WERI-Rb-1 (cell line): ENCODE measurements at regions not wholly inside any gene's neighbourhood (a gene's known extent, or its start where the extent isn't known, plus 50 kb on each side); places are given as distances from the start of the nearest gene placed in this dataset.

Source experiments
- DNase-seq: peaks from one replicate; pipeline ENCODE4 v3.0.0-alpha.2; 2020
- H3K27ac ChIP-seq: fragments of 250-450 bp; sonication (Bioruptor Pico); 2 replicates; pipeline ENCODE4 v1.5.1; 2020; ENCODE audit warnings: mild to moderate bottlenecking, moderate library complexity
- H3K27me3 ChIP-seq: fragments of 250-450 bp; sonication (Bioruptor Pico); 2 replicates; pipeline ENCODE4 v1.5.1; 2021; ENCODE audit warnings: mild to moderate bottlenecking, low read depth, moderate library complexity; ENCODE audit not compliant: insufficient read depth, severe bottlenecking
- H3K36me3 ChIP-seq: fragments of 250-450 bp; sonication (Bioruptor Pico); 2 replicates; pipeline ENCODE4 v1.5.1; 2020; ENCODE audit warnings: mild to moderate bottlenecking, moderate library complexity
- H3K4me3 ChIP-seq: 2 replicates; pipeline ENCODE4 v1.5.1; 2011; ENCODE audit warnings: low read depth, mild to moderate bottlenecking, control low read depth, low read length
- H3K9me3 ChIP-seq: fragments of 250-450 bp; sonication (Bioruptor Pico); 2 replicates; pipeline ENCODE4 v1.5.1; 2021; ENCODE audit warnings: mild to moderate bottlenecking, moderate library complexity; ENCODE audit not compliant: severe bottlenecking
- TF ChIP-seq, protein P1 (sequence below): IDR thresholded peaks from 2 replicates; pipeline ENCODE4 v1.5.1; 2011; ENCODE audit warnings: low read depth, mild to moderate bottlenecking, control low read depth, inconsistent platforms, low read length

DNA sequence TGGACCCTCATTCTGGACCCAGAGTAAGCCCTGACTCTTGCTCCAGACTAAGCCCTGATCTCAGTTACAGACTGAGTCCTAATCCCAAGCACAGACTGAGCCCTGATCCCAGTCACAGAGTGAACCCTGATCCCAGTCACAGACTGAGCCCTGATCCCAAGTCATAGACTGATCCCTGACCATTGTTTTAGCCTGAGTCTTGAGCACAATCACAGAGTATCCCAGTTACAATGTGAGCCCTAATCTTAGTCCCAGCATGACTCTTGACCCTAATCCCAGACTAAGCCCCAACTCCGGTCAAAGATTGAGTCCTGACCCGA, 240.6 kb downstream of the RBM19 start:
- TF ChIP-seq, protein P1, sequence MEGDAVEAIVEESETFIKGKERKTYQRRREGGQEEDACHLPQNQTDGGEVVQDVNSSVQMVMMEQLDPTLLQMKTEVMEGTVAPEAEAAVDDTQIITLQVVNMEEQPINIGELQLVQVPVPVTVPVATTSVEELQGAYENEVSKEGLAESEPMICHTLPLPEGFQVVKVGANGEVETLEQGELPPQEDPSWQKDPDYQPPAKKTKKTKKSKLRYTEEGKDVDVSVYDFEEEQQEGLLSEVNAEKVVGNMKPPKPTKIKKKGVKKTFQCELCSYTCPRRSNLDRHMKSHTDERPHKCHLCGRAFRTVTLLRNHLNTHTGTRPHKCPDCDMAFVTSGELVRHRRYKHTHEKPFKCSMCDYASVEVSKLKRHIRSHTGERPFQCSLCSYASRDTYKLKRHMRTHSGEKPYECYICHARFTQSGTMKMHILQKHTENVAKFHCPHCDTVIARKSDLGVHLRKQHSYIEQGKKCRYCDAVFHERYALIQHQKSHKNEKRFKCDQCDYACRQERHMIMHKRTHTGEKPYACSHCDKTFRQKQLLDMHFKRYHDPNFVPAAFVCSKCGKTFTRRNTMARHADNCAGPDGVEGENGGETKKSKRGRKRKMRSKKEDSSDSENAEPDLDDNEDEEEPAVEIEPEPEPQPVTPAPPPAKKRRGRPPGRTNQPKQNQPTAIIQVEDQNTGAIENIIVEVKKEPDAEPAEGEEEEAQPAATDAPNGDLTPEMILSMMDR: no peak
- DNase-seq: peak; percentile 38
- Histone ChIP-seq H3K27ac (peak overlapping the region; percentile 88), H3K36me3 (no peaks in the 10 kb centered on the region), H3K4me3 (no peak overlapping the region), H3K9me3 (peaks cover 11% of the 10 kb centered on the region), H3K27me3 (no peaks in the 10 kb centered on the region)

DNA sequence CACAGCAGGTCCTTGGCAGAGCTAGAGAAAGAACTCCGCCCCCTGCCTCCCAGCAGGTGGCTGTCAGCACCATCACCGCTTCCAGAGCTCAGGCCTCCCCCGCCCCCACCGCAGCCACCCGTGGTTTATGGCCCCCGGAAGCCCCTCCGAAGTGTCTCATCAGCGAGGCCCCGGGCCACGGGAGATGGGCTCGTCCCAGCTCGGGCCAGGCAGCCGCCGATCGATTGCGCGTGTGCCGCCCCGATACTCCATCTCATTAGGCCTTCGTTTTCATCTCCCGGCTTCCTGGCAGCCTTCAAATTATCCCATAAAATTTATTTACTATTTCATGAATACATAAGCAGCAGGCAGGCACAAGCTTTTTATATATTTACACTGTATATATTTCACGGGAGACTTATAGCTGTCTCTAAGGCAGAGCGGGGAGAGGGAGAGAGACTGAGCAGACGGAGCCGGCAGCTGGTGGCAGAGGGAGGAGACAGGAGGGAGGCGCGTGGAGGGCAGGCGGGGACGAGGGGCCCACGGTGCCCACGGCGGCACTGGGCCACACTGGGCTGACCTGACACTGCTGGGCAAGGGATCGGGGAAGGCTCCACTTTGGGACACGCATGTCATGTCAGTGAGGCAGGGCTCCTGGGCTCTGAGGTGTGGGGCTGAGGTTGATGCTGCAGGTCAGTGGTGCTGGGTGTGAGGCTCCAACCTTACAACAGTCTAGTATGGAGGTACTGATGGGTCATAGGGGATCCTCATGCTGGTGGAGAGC, 241.2 kb downstream of the RBM19 start:
- TF ChIP-seq, protein P1: peak; percentile 24; the same call in 1 of the 2 replicates
- Histone ChIP-seq H3K9me3 (peaks cover 11% of the 10 kb centered on the region), H3K27me3 (no peaks in the 10 kb centered on the region), H3K27ac (peak overlapping the region; percentile 88), H3K4me3 (peak overlapping the region; percentile 42), H3K36me3 (no peaks in the 10 kb centered on the region)
- peak; percentile 75 for DNase-seq

DNA sequence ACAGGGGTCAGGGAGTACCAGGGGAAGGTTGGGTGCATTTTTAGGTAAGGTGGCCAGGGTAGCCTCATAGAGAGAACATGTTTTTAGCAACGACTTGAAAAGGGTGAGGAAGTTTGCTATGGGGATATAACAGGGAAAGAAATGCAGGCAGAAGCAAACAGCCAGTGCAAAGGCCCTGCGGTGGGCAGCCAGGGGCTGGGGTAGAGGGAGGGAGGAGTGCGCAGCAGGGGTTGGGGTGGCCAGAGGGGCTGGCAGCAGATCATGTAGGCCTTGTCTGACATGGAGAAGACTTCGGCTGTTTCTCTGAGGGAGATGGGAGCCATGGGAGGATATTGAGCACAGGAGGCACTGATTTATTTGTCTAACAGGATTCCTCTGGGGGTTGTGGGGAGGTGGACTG, 242.5 kb downstream of the RBM19 start:
- Histone ChIP-seq H3K36me3 (no peaks in the 10 kb centered on the region), H3K9me3 (peaks cover 11% of the 10 kb centered on the region), H3K4me3 (no peak overlapping the region), H3K27ac (no peak overlapping the region), H3K27me3 (no peaks in the 10 kb centered on the region)
- no peak for DNase-seq
- TF ChIP-seq, protein P1: no peak

DNA sequence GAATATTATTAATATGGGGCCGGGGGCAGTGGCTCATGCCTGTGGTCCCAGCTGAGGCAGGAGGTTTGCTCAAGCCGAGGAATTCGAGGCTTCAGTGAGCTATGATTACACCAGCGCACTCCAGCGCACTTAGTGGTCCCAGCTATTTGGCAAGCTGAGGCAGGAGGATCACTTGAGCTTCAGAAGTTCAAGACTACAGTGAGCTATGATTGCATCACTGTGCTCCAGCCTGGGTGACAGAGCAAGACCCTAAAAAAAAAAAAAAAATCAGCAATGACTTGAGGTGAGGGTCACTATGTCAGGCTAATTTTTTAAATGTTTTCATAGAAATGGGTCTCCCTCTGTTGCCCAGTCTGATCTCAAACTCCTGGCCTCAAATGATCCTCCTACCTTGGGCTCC, 243.4 kb downstream of the RBM19 start:
- Histone ChIP-seq H3K27me3 (no peaks in the 10 kb centered on the region), H3K27ac (no peak overlapping the region), H3K36me3 (no peaks in the 10 kb centered on the region), H3K4me3 (no peak overlapping the region), H3K9me3 (peaks cover 11% of the 10 kb centered on the region)
- no peak for DNase-seq
- TF ChIP-seq, protein P1: no peak

DNA sequence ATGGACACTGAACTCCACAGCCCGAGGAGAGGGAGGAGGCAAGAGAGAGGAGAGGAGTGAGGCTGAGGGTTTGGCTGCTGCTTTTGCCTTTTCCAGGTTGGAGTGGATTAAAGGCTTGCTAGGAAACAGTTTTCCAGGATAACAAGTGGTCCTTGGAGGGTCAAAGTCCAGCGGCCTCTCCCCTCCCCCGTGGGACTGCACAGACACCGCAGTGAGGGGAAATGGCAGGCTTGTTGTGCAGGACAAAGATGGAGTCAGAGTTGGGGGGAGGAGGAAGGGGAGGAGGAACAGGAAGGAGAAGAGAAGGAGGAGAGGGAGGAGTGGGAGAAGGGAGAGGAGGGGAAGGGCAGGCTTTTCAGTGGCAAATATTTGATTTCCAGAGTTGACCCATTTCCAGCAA, 245.5 kb downstream of the RBM19 start:
- Histone ChIP-seq H3K9me3 (peaks cover 3% of the 10 kb centered on the region), H3K27ac (no peak overlapping the region), H3K27me3 (no peaks in the 10 kb centered on the region), H3K4me3 (no peak overlapping the region), H3K36me3 (no peaks in the 10 kb centered on the region)
- no peak for DNase-seq
- TF ChIP-seq, protein P1: no peak
